NCI-H1092 treated with DMSO at 0.1 percent for 48 hours (cell line): ENCODE measurements at regions not wholly inside any gene's neighbourhood (a gene's known extent, or its start where the extent isn't known, plus 50 kb on each side); places are given as distances from the start of the nearest gene placed in this dataset.

Source experiments
- DNase-seq: peaks from one replicate; lab custom pipeline; 2025; lab: John Stamatoyannopoulos, UW

DNA sequence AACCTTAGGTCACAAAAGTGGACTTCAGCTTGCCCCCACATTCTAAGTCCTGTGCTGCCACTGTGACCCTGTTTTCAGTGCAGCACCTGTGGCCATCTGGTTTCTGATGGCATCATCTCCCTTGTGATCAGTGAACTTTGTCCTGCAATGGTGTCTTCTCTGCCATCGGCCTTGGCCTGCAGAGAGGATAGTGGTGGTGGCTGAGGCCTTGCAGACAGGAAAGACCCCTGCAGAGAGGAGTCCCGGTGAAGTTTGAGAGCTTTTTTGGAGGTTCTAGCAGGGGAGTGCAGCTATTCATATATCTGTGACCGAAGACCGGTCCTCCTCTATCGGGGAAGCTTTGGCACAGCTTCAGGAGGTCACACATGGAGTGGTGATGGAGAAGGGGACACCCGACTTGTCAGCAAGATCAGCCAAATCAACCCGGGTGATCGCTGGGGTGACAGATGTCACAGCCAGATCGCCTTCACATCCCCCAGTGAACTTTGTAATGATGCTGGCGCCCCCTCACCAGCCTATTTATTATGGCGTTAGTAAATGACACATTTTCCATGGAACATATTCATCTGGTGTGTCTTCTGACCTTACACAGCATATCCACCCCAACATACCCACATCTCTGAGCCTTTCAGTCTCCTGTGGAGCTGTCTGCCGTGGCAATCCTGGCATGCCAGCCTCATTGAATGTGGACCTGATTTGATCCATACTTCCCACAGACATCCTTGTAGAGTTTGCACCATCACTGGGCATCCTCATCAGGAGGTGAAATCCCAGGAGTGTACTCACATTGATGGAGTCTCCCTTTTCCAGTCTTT, 136.1 kb downstream of the PAPOLA start:
- no peak for DNase-seq

DNA sequence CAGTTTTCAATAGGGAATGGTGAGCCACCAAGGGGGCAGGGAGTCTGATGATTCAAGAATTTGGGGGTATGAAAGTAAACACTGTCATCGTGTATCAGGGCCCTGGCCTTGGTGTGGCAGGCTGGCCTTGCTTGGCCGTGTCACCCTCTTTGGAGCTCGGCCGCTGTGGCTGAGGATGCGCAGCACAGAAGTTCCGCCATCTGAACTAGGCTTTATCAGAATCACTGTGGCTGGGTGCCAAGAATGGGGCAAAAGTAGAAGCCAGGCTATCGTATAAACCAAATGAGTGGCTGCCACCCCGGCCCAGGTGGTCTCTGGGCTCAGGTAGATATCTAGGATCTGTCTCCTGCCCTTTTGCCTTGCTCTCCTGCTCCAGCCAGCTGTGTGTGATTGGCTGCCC, 137.4 kb downstream of the PAPOLA start:
- DNase-seq = no peak

DNA sequence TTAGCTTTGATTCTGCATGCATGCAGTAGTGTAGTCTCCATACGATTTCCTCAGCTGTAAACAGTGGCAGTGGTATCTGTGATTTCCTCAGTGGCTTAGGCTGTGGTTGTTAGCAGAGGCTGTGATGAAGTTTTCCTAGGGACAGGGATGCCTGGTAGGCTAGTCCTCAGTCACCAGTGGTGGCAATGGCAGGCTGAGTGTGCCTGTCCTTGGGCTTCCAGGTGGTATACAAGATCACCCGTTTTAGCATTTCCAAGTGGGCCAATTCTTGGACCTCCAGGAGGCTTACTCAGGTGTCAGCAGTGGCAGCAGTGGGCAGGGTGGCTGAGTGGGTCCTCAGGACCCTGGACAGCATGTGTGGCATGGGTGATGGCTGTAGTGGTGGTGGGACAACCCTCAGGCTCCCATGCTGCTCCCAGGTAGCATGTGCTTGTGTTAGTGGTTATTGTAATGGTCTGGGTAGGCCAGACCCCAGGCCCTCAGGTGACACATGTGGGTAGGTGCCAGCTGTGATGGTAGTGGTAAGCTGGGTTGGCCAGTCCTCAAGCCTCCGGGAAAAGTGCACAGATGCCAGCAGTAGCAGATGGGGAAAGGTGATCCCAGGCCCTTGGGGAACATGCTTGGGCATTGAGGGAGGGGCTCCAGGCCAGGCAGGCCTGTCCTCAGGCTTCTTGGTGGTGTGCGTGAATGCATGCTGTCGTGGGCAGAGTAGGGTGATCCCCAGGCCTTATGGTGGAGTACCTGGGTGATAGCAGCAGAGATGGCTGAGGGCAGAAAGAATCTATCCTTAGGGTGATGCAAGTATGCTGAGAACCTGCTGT, 146.5 kb downstream of the PAPOLA start:
- DNase-seq = no peak

DNA sequence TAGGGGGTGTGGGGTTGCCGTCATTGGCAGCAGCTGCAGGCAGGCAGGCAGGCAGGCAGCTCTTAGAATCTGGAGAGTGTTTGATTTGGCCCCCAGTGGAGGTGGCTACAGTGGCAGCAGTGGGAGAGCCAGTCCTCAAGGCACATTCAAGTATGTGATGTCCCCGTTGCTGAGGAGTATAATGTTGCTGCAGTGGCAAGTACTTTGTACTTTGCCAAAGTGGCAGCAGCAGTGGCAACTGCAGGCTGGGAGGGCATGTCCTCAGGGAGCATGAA, 147.1 kb downstream of the PAPOLA start:
- no peak for DNase-seq

DNA sequence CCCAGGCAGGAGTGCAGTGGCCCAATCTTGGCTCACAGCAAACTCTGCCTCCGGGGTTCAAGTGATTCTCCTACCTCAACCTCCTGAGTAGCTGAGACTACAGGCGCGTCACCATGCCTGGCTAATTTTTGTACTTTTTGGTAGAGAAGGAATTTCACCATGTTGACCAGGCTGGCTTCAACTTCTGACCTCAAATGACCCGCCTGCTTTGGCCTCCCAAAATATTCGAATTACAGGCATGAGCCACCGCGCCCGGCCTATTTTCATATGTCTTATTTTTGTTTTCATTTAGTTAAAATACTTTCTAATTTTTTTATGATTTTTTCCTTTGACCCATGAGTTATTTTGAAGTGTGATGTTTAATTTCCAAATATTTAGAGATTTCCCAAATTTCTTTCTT, 143.6 kb upstream of the VRK1 start:
- DNase-seq = no peak

DNA sequence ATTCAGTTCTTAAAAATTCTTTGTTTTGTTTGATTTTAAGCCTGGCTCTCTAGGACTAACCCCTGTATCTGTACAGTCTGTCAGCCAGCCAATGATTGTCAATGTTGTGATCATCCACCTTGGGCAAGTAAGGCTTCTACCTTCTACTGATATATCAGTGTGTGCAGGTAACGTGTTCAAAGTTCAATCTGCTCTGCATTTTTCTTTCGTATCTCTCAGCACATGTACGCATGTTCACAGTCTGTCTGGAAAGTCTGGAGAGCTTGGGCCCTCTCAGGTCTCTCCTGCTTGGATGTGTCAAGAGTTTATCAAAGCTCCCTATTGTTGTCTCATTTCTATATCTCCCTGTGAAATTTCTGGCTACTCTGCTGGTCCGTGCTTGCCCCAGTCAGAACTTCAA, 138.6 kb upstream of the VRK1 start:
- DNase-seq = no peak

DNA sequence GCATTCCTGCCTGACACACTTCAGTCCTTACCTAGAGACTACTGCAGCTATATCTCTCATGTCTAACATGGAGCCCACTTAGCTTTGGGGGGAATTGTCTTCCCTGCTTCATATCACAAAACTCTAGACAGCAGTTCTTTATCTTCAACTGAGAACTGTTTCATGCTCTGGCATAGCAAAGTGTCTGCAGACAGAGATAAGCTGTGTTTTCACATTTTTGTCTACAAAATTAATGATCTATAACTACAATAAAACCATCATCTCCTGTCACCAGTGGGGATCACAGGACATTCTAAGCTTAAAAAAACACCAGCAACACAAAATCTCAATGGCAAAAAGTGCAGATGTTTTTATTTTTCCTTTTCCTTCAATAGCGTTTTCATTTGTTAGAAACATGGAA, 137.1 kb upstream of the VRK1 start:
- no peak for DNase-seq

DNA sequence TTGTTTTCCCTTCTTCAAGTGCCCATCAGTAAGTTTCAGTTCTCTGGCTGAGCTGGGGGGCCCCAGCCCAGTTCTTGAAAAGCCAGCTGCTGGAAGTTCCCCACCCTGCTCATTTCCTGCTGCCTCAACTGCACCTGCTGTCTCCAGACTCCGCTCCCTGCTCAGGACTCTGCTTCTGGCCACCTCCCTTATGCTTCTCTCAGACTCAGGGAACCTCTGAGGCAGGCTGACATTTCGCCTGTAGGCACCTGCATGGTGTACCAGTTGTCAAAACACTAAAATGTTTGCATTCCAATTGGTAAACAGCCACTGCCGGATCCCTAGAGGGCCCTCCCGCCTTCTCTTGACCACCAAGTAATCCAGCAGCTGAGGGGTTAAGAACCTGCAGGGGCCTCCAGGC, 136.5 kb upstream of the VRK1 start:
- no peak for DNase-seq

DNA sequence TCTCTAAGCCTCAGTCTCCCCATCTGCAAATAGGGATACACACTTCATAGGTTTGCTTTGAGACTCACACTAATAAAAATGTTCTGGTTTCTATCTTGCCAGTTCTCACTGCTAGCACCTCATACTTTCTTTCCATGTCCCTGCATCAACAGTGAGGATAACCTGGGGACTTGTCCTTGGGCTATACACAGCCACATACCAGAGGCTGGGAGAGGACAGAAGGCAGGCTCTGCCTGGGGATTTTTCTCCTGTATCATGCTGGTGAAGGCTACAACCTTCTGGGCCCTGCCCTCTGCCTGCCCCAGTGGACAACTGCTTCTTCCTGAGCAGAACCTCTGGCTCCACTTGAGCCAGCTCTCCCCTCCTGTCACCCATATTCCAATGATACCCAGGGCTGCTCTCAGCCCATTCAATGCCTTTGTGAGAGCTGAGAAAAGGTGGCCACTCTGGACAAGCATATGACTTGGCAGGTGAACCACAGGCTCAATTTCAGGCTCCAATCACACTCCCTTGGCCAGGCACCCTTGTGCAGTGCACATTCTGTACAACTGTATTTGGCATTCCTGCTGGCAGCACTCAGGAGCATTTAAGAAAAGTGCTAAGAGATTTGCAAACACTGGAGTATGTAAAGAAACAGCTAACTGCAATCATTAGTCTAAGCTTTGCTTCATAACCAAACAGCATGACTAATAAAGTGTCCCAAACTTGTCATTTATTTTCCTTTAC, 135.8 kb upstream of the VRK1 start:
- DNase-seq = no peak

DNA sequence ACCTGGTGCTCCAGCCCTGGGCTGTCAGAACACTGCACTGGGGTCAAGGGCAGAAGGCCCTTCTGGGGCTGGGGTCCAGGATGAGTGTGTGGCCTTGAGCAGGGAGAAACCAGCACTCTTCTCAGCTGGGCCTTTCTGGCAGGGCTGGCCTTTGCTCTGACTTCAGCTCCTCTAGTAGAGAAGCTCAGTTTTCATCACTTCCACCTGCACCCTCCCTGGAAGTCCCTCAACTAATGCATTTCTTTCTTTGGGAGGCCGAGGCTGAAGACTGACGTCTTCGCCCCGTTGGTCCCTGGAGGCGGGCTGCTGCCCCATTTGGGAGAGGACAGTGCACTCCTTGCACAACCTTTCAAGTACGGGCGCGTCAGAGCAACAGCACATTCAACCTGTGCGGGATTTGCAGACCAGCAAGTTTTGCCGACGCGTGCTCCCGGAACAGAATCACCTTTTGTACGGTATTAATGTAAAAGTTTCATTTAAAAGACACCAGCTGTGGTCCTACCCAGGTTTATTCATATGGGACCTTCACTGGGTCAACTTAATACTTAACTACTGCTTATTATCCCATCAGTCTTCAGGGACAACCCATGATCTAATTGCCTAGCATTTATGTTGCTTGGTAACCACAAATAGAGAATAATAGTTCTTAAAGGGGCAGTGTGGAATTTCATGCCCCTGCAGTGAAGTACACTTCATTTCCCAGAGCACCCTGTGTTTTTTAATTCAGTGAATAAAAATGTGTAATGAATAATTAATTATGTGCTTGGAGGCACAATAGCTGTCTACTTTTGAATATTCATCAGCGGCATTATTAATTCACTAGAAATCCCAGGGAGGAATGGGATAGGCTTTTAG, 134.8 kb upstream of the VRK1 start:
- DNase-seq = no peak

DNA sequence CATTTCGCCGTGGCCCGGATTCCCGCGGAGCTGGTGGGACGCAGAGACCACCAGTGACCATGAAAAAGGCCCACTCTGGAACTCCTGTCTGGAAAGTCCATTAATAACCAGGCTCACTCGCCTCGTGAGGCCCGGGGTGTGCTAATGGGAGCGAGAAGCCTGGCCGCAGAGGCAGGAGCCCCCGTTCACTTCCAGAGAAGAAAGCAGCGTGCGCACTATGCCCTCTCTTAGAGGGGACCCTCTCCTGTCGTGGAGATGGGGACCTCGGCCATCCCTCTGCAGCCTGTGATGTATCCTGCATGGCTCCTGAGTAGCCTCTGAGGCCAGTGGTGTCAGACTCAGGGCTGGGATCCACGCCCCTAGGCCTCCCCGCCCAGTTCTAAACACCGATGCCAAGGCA, 134.1 kb upstream of the VRK1 start:
- no peak for DNase-seq

DNA sequence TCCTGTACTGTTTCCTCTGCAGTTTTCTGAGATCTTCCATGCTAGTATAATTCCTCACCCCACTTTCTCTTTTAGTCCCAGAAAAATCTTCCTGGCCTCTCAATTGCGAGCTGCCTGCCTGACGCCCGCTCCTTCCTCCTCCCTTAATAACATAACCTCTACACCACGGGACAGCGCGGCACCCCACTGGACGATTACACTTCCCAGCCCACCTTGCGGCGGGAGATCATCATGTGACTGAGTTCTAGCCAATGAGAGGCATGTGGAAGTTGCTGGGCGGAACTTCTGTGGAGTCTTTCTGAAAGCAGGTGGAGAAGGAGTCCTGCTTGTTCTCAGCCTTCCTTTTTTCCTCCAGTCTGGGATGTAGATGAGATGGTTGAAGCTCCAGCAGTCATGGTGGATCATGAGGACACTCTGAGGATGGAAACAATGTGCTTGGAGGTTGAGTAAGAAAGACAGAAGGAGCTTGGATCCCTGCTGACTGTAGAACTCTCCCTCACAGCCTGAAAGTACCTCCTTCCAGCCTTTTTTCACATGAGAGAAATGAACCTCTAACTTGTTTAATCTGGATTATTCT, 133.6 kb upstream of the VRK1 start:
- DNase-seq = no peak

DNA sequence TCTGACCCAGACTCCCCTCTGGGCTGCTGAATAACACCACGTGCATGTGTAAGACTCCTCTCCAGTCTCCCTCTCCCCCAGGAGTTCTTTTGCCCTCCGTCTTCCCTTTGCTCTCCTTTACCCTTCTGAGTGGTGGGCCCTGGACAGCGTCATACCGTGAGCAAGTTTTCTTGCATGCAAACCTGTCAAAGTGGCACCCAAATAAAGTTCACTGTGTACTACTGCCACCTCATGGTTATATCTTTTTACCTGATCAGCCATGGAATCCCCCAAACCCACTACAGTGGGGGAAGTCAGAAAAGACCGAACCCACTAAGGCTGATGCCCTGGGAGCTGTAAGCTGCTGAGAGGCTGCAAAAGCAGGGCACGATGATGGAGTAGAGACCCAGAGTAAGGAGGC, 131.1 kb upstream of the VRK1 start:
- DNase-seq = no peak

DNA sequence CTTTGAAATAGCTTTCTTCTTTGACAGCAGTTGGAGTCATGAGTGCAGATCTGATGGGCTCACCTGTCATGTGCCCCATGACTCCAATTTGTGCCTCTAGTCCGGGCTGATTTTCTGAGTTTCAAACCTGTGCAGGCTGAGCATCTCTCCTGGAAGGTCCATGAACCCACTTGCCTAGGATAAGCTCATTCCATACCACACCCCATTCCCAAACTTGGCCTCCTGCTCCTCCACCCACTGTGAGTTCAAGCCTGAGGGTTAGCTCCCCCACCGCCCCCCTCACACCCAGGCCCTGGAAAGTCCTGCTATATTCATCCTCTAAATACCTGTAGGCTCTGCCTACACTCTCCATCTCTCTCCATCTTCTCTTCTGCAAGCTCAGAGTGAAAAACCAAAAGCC, 126.8 kb upstream of the VRK1 start:
- no peak for DNase-seq

DNA sequence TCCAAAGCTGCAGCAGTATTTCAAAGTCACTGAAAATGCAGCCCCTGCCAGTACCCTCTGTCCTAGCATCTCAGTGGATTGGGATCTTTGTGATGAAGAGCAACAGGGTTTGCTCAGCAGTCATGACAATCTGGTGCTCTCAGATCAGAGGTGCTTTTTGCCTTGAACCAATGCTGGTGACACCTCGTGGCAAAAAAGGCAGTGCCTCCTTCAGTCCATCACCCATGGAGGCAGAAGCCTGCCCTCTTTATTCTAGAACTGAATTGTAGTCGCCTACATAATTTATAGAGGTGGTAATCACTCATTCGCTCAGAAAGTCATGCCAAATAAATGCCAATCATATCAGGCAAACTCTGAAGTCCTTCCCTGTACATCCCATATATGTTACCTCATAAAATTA, 126.0 kb upstream of the VRK1 start:
- no peak for DNase-seq

DNA sequence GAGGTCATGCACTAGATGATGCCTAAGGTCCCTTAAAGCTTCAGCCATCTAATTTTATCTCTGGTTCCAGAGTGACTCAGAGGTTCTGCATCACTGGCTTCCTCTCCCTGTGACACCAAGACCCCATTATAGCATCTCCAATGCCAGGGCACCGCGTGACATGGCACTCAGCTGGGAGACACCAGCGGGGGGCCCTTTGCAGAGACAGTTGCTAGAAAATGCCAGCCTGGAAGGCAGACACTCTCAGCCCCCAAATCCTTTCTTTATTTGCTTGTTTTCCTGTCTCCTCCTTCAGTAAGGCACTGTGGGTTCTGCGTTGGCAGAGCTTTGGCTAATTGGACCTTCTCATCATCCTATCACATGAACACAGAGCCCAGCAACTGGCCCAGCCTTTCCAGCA, 123.5 kb upstream of the VRK1 start:
- DNase-seq = no peak

DNA sequence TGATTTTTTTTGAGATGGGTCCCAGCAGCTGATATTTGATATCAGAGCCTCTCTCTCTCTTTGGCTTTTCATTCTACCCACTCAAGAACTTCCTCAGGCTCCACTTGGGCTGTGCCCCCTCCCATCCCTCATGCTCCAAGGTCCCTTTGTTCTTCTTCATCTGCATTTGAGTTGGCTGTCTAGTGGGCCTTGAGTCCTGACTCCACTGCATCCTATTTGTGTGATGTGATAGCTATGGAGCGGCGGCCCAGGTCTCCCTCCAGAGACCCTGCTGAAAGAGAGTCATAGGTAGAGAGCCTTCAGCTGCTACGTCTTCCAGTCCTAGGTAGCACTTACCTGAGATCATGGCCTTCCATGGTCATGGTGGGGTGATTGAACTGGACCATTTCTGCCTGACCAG, 123.1 kb upstream of the VRK1 start:
- DNase-seq = no peak

DNA sequence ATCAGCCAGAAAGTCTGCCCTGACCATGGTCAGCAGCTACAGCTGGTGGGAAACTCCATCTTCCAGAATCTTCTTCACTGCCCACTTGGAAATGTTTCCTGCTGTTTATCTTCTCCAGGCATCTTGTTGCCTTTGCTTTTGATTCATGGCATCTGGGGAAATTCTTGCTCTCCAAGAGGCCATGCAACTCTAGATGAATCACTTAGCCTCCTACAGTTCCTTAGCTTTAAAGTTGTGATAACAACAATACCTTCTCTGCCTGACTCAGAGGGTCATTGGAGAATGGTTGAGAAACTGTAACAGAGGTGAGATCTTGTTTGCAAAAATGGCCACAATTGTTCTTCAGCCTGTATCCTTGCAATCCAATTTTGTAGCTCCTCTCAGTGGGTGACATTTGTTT, 121.0 kb upstream of the VRK1 start:
- DNase-seq = no peak

DNA sequence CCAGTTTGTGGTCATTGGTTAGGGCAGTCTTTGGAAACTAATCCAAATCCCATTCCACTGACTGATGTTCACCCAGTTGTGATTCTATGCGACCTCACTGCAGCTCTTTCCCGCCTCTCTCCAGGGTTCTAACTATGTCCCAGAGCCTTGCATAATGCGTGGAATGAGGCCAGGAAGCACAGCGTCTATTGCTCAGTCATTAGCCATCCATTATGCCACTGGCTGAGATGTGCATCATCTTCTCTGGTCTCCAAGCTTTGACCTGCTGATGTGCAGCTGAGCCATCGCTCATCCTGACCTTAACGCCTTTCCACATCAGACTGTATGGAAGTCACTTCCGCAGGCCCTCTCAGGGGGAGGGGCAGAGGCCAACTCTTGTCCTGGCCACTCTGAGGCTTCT, 115.4 kb upstream of the VRK1 start:
- DNase-seq = no peak

DNA sequence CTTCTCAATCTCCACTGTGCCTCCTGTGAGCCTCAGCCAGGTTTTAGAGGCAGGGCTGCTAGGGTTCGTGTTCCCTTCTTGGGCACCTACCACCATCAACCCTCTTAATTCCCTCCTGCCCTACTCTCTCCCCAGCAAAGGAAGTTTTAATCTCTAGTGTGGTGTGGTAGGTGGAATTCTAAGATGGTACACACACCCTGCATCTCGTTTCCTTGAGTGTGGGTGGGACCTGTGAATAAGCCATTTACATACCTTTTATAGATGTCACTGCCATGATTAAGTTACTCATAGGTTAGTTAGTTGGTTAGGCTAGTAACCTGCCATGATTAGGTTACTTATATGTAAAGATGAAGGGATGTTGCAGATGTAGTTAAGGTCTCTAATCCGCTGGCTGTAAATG, 114.8 kb upstream of the VRK1 start:
- DNase-seq = no peak

DNA sequence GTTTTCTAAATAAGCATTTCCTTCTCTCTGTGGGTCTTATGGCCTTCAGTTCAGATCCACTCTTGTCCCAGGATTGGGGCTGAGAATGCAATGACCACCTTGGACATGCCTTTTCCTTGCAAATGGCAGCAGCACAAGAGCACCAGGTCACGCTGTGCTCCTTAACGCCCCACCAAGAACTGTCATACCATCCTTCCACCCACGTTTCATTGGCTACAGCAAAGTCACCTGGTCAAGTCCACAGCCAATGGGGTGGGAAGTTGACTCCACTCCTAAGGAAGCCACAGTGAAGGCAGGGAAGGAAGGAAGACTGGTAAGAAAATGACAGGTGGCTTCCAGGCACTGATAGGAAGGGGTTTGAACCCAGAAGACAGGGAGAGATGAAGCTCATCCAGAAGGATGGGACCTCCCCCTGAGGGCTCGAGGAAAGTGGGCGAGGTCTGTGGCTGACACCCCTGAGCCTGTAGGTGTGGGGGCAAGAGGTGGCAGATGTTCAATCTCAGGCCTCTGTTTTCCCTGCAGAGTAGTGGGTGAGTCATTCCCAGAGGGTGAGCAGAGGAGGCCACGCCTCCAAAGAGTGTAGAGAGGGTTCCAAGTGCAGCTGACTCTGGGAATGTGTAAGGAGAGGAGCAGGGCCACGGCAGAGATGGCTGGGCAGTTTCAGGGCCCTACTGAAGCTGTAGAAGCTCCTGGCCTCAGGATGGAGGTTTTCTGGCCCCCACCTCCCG, 113.5 kb upstream of the VRK1 start:
- no peak for DNase-seq
